HG03045 (cell line): ENCODE measurements at regions not wholly inside any gene's neighbourhood (a gene's known extent, or its start where the extent isn't known, plus 50 kb on each side); places are given as distances from the start of the nearest gene placed in this dataset.

Experiments
- ATAC-seq: cut with Tn5 transposase; IDR thresholded peaks from one replicate; pipeline ENCODE4 v1.9.1; 2021; ENCODE audit warnings: mild to moderate bottlenecking, moderate library complexity; ENCODE audit not compliant: unreplicated experiment

- ATAC-seq = no peak
These were observed 87.8 kb downstream of the PMP22 start for GRCh38 chr17:15177343-15177742.

GRCh38 chr17:15175356-15175755 lies 89.8 kb downstream of the PMP22 start:
- no peak for ATAC-seq

DNA sequence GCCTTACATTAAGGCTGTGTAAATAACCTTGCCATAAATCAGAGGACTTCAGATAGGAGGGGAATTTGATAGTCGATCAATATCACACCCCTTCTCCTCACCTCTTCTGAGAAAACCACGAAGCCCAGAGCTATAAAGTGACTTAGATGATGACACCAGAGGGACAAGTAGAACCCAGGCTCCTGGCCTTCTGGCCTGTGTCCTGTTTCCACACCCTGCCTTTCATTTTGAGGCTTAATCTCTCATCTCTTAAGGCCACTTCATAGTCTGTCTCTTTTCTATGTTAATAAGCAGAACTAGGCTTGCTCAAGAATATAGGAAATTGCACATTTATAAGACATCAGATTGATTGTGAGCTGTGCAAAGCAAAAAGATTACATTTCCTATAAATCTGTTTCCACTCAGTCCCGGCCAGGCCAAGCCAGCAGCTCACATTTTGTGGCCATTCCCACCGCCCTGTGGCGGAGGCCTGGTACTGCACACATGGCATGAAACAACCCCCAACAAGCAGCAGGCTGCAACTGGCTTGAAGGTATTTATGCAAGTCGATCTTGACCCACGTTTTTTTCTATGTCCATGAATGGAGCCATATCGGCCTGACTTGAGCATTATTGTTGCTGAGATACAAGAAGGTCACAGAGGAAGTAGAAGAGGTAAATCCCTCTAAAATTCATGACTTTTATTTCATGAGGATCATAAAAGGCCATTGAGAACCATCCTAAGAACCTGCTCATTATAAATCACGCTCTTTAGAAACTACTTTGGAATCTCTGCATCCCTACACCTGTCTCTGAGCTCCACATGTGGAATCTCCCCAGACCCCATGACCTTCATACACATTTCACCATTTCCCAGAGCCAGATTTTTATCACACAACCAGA lies 93.7 kb downstream of the PMP22 start:
- no peak for ATAC-seq

DNA sequence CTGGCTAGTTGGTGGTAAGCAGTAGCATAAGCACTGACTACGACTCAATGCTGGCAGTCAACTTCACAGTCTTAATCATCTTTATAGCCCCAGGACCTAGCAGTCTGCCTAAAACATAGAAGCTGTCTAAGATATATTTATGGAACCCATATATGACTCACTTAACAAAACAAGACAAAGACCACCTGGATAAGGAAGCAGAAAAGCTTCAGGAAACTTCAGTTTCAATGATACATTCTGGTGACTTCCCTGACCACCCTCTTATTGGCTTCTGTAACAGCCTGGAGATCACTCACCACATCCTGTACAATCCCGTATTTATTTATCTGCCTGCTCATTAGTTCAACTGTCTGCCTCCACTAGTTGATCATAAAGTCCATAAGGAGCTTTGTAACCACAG lies 95.5 kb downstream of the PMP22 start:
- ATAC-seq = no peak

DNA sequence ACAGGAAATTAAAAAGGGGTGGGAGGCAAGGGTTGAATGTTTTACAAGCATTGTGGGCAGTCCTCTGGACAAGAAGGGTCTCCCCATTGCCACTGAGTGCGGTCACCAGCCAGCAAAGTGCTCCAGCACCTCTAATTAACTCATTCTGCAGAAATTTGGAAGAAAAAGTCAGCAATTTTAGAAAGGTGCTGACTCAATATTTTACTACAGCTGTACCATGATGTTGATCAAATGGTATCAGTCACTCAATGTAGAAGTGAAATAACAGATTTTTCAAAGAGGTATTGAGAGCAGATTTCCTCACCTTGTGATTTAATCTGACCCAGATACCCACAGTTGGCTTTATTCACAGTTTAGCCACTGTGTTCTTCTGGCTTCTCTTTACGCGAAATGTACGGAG lies 96.7 kb downstream of the PMP22 start:
- ATAC-seq = no peak

GRCh38 chr17:15161395-15161794 lies 103.7 kb downstream of the PMP22 start:
- no peak for ATAC-seq

DNA sequence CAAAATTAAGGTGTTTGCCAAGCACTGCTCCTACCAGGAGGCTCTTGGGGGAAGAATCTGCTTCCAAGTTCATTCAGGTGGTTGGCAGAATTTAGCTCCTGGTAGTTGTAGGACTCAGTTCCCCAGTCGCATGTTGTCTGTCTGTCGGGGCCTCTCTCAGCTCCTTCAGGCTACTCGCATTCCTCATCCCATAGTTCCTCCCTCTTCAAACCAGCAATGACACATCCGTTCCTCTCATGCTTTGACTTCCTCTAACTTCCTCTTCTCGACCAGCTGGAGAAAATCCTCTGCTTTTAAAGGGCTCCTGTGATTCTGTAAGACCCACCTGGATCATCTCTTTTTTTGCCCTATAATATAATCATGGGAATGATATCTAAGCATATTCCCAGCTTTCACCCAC lies 108.1 kb downstream of the PMP22 start:
- no peak for ATAC-seq

- ATAC-seq = no peak
These were observed 110.5 kb downstream of the PMP22 start for GRCh38 chr17:15154618-15155017.

- no peak for ATAC-seq
These were observed 119.5 kb downstream of the PMP22 start for GRCh38 chr17:15145621-15146020.

GRCh38 chr17:15143524-15143923 lies 121.6 kb downstream of the PMP22 start:
- ATAC-seq = no peak

GRCh38 chr17:15134363-15134762 lies 130.8 kb downstream of the PMP22 start:
- ATAC-seq = no peak

DNA sequence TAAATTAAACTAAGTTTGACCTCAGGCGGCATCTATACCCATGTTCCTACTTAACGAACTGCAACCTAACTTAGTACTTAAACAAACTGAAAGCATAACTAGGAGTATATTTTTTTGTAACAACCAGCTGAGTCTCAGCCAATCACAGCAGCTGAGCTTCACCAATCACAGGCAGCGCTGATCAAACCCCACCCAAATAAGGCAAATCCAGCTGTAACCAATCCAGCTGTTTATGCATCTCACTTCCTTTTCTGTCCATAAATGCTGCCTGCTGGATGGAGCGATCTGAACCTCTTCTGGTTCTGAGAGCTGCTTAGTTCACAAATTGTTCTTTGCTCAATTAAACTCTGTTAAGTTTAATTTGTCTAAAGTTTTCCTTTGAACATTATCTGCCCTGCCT lies 131.3 kb downstream of the PMP22 start:
- no peak for ATAC-seq

- no peak for ATAC-seq
These were observed 132.0 kb downstream of the PMP22 start for GRCh38 chr17:15133143-15133542.

DNA sequence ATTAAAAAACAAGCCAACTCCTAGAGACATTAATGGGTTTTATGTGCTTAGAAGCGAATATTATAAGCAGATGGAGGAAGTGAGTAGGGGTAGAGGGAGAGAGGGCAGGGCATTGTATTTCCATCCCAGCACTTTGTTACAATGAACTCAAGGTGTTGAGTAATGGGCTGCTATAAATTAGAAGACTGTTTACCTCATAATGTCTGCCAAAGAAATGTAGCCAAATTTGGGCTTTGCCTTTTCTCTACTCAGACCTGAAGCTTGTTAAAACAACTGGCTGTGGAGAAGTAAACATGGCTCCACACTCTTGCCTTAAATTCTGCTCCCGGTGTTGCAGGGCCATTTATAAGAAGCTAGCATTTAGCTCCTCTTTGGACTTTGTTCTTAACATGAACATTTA lies 134.7 kb downstream of the PMP22 start:
- ATAC-seq = no peak

- ATAC-seq = no peak
These were observed 135.1 kb downstream of the PMP22 start for GRCh38 chr17:15129986-15130385.

GRCh38 chr17:15124746-15125145 lies 140.4 kb downstream of the PMP22 start:
- ATAC-seq = no peak

DNA sequence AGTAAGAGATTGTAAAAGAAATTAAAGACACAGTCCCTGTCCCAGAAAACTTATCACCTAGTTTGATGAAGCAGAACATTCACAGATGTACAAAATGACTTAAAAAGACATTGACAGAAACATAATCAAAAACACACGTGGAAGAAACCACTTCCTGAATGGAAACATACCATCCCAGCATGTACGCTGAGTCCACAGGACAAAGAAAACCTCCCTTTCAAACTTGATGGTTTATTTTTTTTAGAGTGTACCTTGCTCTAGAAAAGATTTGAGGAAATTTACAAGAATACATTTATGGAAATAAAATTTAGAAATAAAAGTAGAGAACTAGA lies 140.9 kb downstream of the PMP22 start:
- ATAC-seq = no peak

DNA sequence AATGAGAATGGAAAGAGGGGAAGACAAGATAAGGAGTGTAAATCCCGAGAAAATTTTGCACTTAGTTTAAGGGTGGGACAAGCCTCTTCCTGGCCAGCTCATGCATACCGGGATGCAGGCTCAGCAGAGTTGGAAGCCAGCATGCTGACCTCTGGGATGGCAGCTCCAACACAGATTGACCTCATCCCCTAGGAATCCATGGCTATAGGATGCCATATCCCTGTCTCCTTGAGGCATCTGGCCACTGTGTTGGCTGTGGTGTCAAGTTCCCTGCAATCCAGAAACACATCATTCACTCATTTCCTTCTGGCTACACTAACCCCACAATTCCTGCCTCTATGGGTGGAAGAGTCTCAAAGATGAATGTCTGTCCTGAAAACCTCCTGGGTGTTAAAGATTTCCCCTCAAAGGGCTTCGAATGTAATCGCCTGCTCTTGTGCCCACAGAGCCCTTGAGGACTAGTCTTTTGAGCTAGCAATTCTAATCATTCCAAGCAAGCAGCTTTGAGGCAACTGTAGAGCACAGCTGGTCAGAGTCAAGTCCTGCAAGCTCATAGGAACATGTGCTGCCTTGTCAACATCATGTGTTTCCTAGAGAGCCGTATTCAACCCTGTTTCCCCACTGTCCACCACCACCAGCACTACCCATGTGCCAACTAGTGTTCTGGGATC lies 141.4 kb downstream of the PMP22 start:
- no peak for ATAC-seq

- no peak for ATAC-seq
These were observed 142.3 kb downstream of the PMP22 start for GRCh38 chr17:15122857-15123256.

DNA sequence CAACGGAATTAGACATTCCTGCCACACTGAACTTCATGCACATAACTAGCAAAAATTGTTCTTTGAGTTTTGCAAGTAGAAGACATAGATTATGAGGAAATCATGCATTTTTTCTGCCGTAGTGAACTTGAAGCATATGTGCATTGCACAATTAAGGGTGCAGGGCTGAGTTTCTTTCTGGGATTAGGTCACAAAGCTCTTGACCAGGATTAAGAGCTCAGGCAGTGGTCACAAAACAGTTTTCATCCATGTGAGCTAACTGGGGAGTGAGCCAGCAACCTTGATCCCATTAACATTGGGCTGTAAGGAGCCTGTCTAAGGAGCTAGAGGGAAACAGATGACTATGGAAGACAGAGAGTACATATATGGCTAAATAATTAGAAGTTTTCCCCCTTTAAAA lies 143.7 kb downstream of the PMP22 start:
- no peak for ATAC-seq

GRCh38 chr17:15119968-15120367 lies 145.2 kb downstream of the PMP22 start:
- ATAC-seq = no peak

DNA sequence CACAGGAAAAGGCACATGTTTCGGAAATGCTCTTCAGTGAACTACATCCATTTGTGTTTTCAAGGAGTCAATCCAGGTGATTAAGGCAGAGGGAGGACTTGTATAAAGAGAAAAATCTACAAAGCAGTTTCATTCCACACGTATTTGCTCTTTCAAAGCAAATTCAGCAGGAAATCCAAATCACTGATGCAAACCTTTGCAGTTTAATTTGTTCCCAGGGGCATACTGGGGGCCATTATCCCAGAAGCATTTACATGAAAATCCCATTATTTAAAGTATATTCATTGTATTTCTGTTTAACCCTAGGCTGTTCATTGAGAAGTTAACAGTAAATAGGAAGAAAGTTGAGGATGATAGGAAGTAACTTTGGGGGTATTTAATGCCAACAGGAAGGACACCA lies 147.9 kb downstream of the PMP22 start:
- ATAC-seq = no peak
